ENCODE measurements at regions not wholly inside any gene's neighbourhood (a gene's known extent, or its start where the extent isn't known, plus 50 kb on each side); places are given as distances from the start of the nearest gene placed in this dataset.

DNA sequence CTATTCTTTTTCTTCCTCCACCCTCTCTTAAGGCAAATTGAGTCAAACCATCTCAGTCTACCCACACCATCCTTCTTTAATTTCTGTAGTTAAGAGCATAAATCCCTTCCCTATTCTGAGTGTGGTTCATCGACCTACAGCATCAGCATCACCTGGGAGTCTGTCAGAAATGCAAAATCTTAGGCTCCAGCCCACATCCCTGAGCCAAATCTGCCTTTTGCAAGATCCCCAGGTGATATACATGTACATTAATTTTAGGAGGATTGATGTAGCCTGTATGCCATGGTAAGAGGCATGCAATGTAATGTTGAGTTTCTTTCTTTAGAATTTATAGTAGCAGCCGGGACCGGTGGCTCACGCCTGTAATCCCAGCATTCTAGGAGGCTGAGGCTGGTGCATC lies 151.7 kb upstream of the TNP1 start:
- ChIA-PET CTCF (no interaction called here), POLR2A (no interaction called here)
- Mint-ChIP-seq H3K27ac (no peak overlapping the region), H3K9me3 (no peaks in the 10 kb centered on the region), H3K27me3 (peaks cover 27% of the 10 kb centered on the region), H3K4me1 (ENCODE audit: low read depth) (no peaks in the 10 kb centered on the region), H3K4me3 (no peak overlapping the region), H3K36me3 (no peaks in the 10 kb centered on the region)
- intact Hi-C loops (cut with micrococcal nuclease): no loop called here
- DNase-seq: no peak

DNA sequence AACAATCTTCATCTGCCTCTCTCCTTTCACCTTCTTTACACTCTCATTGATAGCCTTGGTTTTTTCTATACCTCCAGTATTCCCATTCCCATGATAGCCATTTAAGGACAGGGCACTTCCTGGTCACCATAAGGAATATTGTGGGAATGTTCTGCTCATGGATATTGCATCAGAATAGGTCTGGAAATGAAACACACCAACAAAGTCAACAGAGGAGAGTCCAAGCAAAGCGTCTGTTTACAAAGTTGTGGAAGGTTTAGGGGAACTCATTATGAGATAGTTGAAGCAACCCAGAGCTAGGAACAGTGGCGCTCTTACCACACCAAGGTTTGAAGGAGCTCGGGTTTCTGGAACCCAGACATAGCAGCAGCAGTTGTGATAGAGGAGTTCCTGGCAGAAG lies 150.3 kb upstream of the TNP1 start:
- CTCF ChIA-PET: no interaction called here

DNA sequence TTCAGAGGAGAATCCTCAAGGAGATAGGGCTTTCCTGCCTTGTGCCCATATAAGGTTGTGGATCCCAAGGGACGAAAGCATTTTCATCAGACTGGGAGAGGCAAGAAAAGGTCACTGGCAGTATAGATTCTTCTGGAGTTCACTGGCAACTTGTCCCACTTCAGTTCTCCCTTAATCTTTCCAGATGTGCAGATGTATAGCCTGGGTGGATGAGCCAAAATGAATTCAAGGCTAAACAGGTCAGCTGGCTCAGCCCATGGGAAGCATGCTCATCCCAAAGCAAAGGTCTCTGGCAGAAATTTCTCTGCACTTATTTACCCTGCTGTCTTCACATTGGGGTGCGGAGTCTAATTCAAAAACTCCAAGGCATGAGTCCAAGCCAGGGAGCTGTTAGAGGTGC lies 148.9 kb upstream of the TNP1 start:
- intact Hi-C loops (cut with micrococcal nuclease): no loop called here
- H3K9me3 Mint-ChIP-seq: no peaks in the 10 kb centered on the region
- H3K27me3 Mint-ChIP-seq: peaks cover 15% of the 10 kb centered on the region
- H3K4me1 Mint-ChIP-seq (ENCODE audit: low read depth): no peaks in the 10 kb centered on the region
- POLR2A ChIA-PET: no interaction called here
- H3K27ac Mint-ChIP-seq: no peak overlapping the region
- CTCF ChIA-PET: no interaction called here
- no peak for DNase-seq
- H3K36me3 Mint-ChIP-seq: no peaks in the 10 kb centered on the region
- H3K4me3 Mint-ChIP-seq: no peak overlapping the region

More for the DNA sequence above, 150.3 kb upstream of the TNP1 start:
- intact Hi-C loops (cut with micrococcal nuclease): no loop called here
- H3K4me1 Mint-ChIP-seq (ENCODE audit: low read depth): no peaks in the 10 kb centered on the region
- DNase-seq: no peak
- H3K36me3 Mint-ChIP-seq: no peaks in the 10 kb centered on the region
- POLR2A ChIA-PET: no interaction called here
- H3K4me3 Mint-ChIP-seq: no peak overlapping the region
- no peaks in the 10 kb centered on the region for H3K9me3 Mint-ChIP-seq
- H3K27ac Mint-ChIP-seq: no peak overlapping the region
- peaks cover 21% of the 10 kb centered on the region for H3K27me3 Mint-ChIP-seq

DNA sequence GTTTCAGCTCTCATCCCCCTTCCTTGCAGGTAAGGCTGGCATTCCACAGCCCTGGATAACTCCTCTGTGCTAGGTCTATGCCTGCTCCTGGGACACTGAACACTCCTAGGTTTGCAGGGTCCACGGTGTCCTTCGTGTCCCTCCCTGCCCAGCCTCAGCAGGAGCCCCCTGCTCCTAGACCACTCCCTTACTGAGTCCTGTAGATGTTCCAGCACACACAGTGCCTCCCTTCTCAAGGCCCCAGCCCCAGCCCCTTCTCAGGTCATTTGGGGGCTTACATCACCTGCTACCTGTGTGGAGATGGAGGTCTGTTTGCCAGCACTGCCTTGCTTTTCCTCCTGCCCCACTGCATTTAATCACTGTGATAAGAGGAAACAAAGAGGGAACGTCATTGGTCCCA lies 146.4 kb upstream of the TNP1 start:
- intact Hi-C loops (cut with micrococcal nuclease): no loop called here
- Mint-ChIP-seq H3K27me3 (peaks cover 9% of the 10 kb centered on the region), H3K9me3 (no peaks in the 10 kb centered on the region), H3K4me1 (ENCODE audit: low read depth) (no peaks in the 10 kb centered on the region), H3K27ac (no peak overlapping the region), H3K36me3 (no peaks in the 10 kb centered on the region), H3K4me3 (no peak overlapping the region)
- ChIA-PET CTCF (no interaction called here), POLR2A (no interaction called here)
- DNase-seq: no peak

- ChIA-PET POLR2A (no interaction called here), CTCF (no interaction called here)
- no peaks in the 10 kb centered on the region for H3K36me3 Mint-ChIP-seq
- H3K4me1 Mint-ChIP-seq (ENCODE audit: low read depth): no peaks in the 10 kb centered on the region
- H3K4me3 Mint-ChIP-seq: no peak overlapping the region
- DNase-seq: no peak
- H3K9me3 Mint-ChIP-seq: no peaks in the 10 kb centered on the region
- H3K27ac Mint-ChIP-seq: no peak overlapping the region
- H3K27me3 Mint-ChIP-seq: peaks cover 7% of the 10 kb centered on the region
- intact Hi-C loops (cut with micrococcal nuclease): no loop called here
These were observed 144.8 kb upstream of the TNP1 start for GRCh38 chr2:217004656-217005055.

DNA sequence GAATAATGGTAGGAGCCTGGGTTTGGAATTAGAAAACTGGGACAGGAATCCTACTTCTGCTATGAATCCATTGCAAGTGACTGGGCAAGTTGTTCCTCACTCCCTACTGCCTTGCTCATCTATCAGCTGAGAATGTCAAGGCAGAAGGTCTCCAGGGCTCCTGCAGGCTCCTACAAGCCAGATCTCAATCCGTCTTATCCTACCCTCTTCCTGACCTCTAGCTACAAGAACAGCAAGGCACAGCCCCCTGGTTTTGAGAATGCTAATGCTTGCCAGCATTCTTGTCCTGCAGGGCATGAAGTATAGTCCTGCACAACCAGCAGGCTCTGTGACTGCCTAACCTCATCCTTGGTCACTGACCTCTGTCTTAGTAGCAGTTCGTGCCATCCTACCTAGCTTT lies 141.9 kb upstream of the TNP1 start:
- H3K27ac Mint-ChIP-seq: no peak overlapping the region
- ChIA-PET CTCF (no interaction called here), POLR2A (no interaction called here)
- H3K9me3 Mint-ChIP-seq: no peaks in the 10 kb centered on the region
- intact Hi-C loops (cut with micrococcal nuclease): no loop called here
- no peak for DNase-seq
- H3K4me1 Mint-ChIP-seq (ENCODE audit: low read depth): no peaks in the 10 kb centered on the region
- H3K4me3 Mint-ChIP-seq: no peak overlapping the region
- no peaks in the 10 kb centered on the region for H3K36me3 Mint-ChIP-seq
- no peaks in the 10 kb centered on the region for H3K27me3 Mint-ChIP-seq

GRCh38 chr2:217000406-217000805 lies 140.5 kb upstream of the TNP1 start:
- no peak for DNase-seq
- no peaks in the 10 kb centered on the region for H3K9me3 Mint-ChIP-seq
- H3K36me3 Mint-ChIP-seq: no peaks in the 10 kb centered on the region
- ChIA-PET CTCF (no interaction called here), POLR2A (no interaction called here)
- no peak overlapping the region for H3K27ac Mint-ChIP-seq
- H3K4me3 Mint-ChIP-seq: no peak overlapping the region
- H3K4me1 Mint-ChIP-seq (ENCODE audit: low read depth): no peaks in the 10 kb centered on the region
- intact Hi-C loops (cut with micrococcal nuclease): no loop called here
- no peaks in the 10 kb centered on the region for H3K27me3 Mint-ChIP-seq

DNA sequence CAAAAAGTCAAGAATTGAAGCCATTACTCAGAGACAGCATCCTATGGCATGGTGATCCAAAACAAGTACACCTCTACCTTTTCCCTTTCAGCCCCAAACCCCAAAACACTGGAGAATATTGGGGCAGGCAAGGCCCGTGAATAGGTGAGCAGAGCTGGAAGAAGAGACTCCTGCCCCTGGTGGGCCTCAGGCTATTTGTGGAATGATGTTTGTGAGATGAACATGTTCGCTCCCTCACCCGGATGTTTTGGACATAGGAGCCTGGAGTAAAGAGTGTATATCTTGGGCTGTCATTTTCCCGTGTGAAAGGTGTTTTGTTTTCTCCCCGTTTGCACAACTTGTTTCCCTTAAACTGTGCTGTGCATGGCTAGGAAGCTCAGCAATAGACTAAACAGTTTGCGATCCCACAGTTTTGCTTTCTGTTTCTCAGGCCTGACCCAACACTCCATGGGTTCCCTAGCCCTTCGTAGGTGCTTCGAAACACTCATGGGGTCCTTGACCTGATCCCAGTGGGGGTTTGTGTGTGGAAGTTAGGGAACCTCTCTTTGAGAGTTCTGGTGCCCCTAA lies 136.5 kb upstream of the TNP1 start:
- Mint-ChIP-seq H3K27me3 (peaks cover 2% of the 10 kb centered on the region), H3K4me3 (no peak overlapping the region), H3K9me3 (no peaks in the 10 kb centered on the region), H3K4me1 (ENCODE audit: low read depth) (no peaks in the 10 kb centered on the region), H3K27ac (no peak overlapping the region), H3K36me3 (no peaks in the 10 kb centered on the region)
- ChIA-PET POLR2A (no interaction called here), CTCF (no interaction called here)
- no peak for DNase-seq
- intact Hi-C loops (cut with micrococcal nuclease): no loop called here

DNA sequence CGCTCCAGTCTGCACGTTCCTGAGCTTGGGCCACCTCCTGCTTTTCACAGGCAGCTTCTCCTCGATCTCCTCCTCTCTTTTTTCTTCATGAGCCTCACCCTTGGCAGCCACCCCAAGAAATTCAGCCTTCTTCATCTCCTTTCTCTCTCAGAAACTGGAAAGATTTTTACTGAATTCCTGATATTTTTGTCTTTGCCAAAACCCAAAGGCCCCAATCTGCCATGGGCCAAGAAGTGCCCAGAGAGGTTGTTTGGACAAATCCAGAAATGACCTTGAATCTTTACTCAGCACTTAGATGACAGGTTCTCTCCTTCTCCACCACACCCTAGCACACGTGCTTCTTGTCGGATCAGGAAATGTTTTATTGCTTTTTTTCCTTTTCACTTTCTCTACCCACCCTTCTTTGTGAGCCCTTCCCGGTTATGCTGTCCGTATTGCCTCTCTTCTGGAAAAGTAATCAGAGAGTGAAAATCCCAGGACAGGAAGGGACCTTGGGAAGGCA lies 134.5 kb upstream of the TNP1 start:
- H3K36me3 Mint-ChIP-seq: no peaks in the 10 kb centered on the region
- intact Hi-C loops (cut with micrococcal nuclease): no loop called here
- H3K27ac Mint-ChIP-seq: no peak overlapping the region
- no peak for DNase-seq
- POLR2A ChIA-PET: no interaction called here
- CTCF ChIA-PET: no interaction called here
- no peaks in the 10 kb centered on the region for H3K4me1 Mint-ChIP-seq (ENCODE audit: low read depth)
- H3K27me3 Mint-ChIP-seq: peaks cover 3% of the 10 kb centered on the region
- no peaks in the 10 kb centered on the region for H3K9me3 Mint-ChIP-seq
- no peak overlapping the region for H3K4me3 Mint-ChIP-seq

- H3K27me3 Mint-ChIP-seq: peaks cover 3% of the 10 kb centered on the region
- H3K4me3 Mint-ChIP-seq: no peak overlapping the region
- H3K4me1 Mint-ChIP-seq (ENCODE audit: low read depth): no peaks in the 10 kb centered on the region
- ChIA-PET CTCF (no interaction called here), POLR2A (no interaction called here)
- no peaks in the 10 kb centered on the region for H3K36me3 Mint-ChIP-seq
- no peak overlapping the region for H3K27ac Mint-ChIP-seq
- no peaks in the 10 kb centered on the region for H3K9me3 Mint-ChIP-seq
- no peak for DNase-seq
- intact Hi-C loops (cut with micrococcal nuclease): no loop called here
These were observed 132.3 kb upstream of the TNP1 start for GRCh38 chr2:216992056-216992675.

- Mint-ChIP-seq H3K4me1 (ENCODE audit: low read depth) (no peaks in the 10 kb centered on the region), H3K4me3 (no peak overlapping the region), H3K27ac (no peak overlapping the region), H3K36me3 (no peaks in the 10 kb centered on the region), H3K27me3 (peaks cover 3% of the 10 kb centered on the region), H3K9me3 (no peaks in the 10 kb centered on the region)
- no peak for DNase-seq
- intact Hi-C loops (cut with micrococcal nuclease): no loop called here
- ChIA-PET CTCF (no interaction called here), POLR2A (no interaction called here)
These were observed 131.7 kb upstream of the TNP1 start for GRCh38 chr2:216991563-216991962.

GRCh38 chr2:216989340-216990129 lies 129.7 kb upstream of the TNP1 start:
- H3K4me3 Mint-ChIP-seq: no peak overlapping the region
- POLR2A ChIA-PET: no interaction called here

DNA sequence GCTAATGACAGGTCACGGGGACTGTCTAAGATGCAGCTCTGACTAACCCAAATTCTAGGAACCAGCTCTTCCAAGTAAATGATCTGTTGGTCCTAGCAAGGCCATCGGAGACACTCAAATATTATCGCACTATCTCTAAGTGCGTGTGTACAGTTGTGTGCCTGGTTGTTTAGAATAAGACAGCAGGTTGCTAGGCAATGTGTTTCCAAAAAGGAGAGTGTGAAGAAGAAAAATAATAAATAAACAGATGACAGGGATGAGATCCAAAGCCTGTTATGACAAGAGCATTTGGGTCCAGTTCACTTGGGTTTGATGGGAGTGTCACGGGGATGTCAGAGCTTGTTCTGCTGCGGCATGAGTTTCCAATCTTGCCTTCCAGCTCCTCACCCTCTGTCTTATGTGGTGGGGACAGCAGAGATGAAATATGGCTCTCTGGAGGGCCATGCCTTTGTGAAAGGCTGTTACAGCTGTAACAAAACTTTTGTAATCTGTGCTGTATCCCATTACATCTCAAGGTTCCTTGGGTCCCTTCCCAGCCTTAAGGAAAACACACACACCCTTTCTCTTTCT lies 127.5 kb upstream of the TNP1 start:
- Mint-ChIP-seq H3K27me3 (peaks cover 8% of the 10 kb centered on the region), H3K4me1 (ENCODE audit: low read depth) (no peaks in the 10 kb centered on the region), H3K27ac (no peak overlapping the region), H3K9me3 (no peaks in the 10 kb centered on the region), H3K4me3 (no peak overlapping the region), H3K36me3 (no peaks in the 10 kb centered on the region)
- no peak for DNase-seq
- ChIA-PET POLR2A (no interaction called here), CTCF (no interaction called here)
- intact Hi-C loops (cut with micrococcal nuclease): no loop called here

More at GRCh38 chr2:216989340-216990129, 129.7 kb upstream of the TNP1 start:
- Mint-ChIP-seq H3K4me1 (ENCODE audit: low read depth) (no peaks in the 10 kb centered on the region), H3K27ac (no peak overlapping the region), H3K36me3 (no peaks in the 10 kb centered on the region), H3K9me3 (no peaks in the 10 kb centered on the region), H3K27me3 (peaks cover 4% of the 10 kb centered on the region)
- CTCF ChIA-PET: no interaction called here
- DNase-seq: no peak
- intact Hi-C loops (cut with micrococcal nuclease): no loop called here

Measured in activated CD4-positive, alpha-beta memory T cell treated with anti-CD3 and anti-CD28 coated beads for 36 hours (primary cell).